GM18858 (cell line): ENCODE measurements at regions not wholly inside any gene's neighbourhood (a gene's known extent, or its start where the extent isn't known, plus 50 kb on each side); places are given as distances from the start of the nearest gene placed in this dataset.

Experiments
- ATAC-seq: cut with Tn5 transposase; IDR thresholded peaks from one replicate; pipeline ENCODE4 v1.9.1; 2021; ENCODE audit not compliant: unreplicated experiment

GRCh38 chr2:14220101-14220500, 412.4 kb upstream of the LRATD1 start:
- no peak for ATAC-seq

GRCh38 chr2:14221466-14221865, 411.1 kb upstream of the LRATD1 start:
- ATAC-seq, result no peak

DNA sequence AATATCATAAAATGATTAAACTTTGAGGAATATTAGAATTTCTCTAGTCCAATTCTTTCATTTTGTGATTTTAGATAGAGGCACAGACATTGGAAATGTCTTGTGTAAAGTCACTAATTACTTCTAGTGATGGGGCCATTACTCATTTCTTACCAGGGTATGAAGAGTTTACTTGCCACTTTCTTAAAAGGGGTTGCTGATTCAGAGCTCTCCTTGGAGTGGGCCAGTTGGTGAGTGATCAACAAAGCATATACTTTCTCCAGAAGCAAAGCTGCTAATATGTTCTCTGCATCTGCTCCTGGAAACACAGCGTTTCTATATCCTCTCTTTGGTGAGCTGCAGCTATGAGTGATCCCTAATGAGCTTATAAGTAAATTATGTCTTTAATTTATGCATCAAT, 408.9 kb upstream of the LRATD1 start:
- no peak for ATAC-seq

DNA sequence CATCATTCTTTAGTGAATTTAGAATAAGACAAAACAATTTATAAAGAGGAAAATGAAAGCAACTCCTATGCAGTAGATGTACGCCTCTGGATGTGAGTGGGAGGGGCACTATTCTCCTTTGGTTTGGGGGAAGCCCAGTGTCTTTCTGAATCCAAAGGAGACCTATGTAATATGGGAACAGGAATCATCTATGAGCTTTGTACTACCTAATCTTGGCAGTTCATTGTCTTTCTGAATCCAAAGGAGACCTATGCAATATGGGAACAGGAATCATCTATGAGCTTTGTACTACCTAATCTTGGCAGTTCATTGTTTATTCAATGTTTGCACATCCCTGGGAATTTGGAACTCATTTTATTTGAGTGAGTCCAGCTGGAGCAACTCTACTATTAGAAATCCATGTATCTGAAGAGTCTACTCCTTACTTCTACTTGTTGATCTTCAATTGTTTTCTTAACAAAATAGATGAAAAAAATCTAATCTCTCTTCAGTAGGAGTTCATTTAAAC, 401.1 kb upstream of the LRATD1 start:
- no peak for ATAC-seq

- no peak for ATAC-seq
These were observed 400.3 kb upstream of the LRATD1 start for GRCh38 chr2:14232217-14232616.

DNA sequence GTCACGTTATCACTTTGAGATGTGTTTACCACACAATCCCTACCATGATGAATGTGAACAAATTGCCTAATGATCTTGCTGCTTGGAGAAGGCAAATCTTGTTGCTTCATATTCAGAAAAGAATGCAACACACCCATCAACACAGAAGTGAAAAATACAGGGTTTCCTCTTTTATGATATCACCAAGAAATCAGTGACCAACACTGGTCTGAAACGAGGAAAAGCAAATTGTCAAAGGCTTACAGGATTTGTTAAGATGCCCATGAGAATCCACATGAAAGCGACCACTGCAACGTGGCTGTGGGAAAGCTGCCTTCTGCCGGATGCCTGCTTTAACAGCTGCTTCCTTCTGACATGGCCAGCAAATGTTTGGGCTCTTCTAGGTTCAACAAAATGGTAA, 397.6 kb upstream of the LRATD1 start:
- no peak for ATAC-seq

DNA sequence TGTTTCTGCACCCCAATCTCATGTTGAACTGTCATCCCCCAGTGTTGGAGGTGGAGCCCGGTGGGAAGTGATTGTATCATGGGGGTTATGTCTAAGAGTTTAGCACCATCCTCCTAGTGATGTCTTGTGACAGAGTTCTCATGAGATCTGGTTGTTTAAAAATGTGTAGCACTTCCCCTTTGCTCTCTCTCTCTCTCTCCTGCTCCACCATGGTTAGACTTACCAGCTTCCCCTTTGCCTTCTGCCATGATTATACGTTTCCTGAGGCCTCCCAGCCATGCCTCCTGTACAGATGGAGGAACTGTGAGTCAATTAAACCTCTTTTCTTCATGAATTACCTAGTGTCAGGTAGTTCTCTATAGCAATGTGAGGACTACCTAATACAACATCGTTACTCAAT, 396.9 kb upstream of the LRATD1 start:
- ATAC-seq, result no peak

DNA sequence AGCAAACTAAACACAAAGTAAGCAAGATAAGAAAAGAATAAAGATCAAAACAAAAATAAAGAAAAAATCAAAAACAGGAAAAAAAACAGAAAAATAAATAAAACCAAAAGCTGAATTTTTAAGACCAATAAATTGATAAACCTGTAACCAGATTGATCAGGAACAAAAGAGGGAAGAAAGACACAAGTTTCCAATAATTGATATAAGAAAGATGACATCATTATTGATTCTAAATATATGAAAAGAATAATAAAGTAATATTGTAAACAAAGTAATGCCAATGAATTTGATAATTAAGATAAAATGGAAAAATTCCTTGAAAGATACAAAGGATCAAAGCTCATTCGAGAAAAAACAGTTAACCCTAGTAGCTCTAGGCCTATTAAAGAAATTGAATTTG, 394.6 kb upstream of the LRATD1 start:
- ATAC-seq, result no peak

GRCh38 chr2:14239605-14240004, 392.9 kb upstream of the LRATD1 start:
- ATAC-seq, result no peak

DNA sequence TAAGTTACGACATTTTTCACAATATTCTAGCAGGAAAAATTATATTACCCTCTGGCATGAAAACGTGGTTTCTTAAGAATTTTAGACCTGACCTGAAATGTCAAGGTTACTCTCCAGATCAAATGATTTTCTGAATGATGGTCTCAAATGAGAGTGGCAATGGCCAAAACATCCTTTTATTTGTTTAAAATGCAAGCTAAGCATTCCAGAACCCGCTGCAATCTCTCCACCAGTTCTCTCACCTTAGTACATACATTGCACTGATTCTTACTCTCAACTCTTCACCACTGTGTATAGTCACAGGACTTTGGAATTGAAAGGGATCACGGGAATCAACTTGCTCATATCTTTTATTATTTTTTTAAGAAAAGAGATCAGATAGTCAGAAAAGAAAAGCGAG, 391.6 kb upstream of the LRATD1 start:
- no peak for ATAC-seq

GRCh38 chr2:14245901-14246300, 386.6 kb upstream of the LRATD1 start:
- ATAC-seq, result no peak

- ATAC-seq, result no peak
These were observed 377.2 kb upstream of the LRATD1 start for GRCh38 chr2:14255135-14255820.

DNA sequence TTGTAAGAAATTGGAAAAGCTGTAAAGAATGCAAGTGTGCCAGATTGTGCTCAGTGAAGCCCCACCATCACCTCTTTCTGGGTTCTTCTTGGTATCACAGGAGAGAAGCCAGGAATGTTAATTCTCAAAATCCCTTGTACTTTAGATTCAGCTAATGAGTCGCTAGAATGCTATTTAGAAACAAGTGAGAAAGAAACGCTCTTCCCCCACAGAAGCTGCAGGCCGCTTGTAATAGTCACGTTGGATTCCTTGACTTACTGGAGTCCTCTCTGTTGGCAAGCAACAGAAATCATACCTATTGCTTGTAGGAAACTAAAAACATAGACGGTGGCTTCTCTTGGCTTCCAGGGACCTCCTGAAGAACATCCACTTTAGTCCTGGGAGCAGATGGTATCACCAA, 375.6 kb upstream of the LRATD1 start:
- no peak for ATAC-seq

DNA sequence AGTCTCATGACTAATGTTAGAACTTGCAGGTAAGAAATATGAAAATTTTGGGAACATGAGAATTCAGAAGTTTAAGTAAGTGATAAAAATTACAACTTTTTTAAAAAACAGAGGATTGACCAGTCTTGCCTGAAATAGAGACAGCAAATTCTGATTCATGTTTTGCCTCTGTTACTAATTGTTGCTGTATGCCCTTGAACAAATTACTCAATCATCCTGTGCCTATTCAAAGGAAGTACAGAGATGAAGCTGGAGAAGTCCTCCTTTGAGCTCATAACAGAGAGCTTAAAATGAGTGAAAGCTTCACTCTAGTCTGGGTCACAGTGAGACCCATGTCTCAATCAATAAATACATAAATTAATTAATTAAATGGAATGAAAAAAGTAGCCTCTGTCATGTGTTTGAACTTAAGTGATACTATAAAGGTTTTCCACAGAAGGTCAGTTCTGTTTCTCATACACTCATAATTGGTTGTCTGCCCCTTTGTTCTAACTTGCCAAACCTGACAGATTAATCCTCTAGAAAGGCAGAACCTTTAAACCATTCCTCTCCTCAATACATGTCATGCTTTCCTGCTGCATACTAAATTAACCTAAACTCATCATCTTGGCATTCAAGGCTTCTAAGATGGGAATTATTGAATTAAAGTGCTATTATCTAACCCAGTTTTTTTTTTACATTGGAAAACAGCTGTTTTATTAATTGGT, 374.6 kb upstream of the LRATD1 start:
- no peak for ATAC-seq

DNA sequence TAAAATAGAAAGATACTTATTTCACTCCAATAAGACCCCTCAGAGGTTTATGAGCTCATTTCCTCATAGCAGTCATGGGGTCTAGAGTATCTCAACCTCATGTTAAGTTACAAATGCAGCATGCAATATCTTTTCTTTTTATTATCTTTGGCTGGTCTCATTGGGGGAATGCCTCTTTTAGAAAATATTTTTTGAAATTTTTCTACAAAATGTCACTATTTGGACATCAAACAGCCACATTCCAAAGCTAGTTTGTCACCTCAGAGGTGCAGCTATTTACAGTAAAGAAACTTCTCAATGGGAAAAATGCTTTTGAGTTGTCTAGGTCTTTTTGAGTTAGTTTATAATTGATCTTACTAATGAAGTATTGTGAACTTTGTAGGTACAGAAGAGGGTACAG, 370.7 kb upstream of the LRATD1 start:
- no peak for ATAC-seq

DNA sequence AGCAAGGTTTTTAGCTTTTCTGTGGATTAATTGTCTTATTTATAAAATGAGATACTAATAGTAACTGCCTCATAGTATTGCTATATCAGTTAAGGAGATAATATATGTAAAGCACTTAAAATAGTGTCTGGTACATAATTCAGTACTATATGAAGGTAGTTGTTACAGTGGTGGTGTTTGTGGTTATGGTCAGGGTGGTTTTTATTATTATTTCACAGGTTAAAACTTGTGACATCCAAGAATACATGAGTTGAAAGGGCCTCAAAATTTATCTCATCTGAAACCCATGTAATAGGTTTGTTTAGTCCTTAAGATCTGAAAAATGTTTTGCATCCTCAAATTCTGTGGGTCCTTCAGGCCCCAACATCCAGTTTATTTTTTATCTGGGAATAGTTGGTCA, 369.5 kb upstream of the LRATD1 start:
- no peak for ATAC-seq

DNA sequence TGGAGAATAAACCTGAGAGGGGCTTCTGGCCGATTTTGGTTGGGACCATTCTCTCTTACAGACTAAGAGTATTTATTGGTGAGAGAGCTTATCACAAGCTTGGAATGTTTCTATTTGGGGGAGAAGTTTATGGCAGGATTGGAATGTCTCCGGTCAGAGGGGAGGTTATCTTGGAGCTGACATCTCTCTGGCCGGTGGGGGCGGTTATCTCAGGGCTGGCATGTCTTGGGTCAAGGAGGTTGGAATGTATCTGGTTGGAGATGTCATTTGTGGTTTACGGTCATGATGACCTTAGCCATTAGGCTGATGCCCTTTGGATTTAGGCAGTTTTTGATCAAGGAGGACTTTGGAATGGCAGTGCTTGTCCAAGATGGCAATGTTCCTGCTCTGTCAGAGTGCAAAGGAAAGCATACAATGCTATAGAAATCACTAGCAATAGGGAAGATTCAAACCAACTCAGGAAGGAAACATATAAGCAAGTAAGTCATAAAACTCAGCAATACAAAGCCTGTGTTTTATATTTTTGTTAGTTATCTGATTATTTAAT, 362.4 kb upstream of the LRATD1 start:
- no peak for ATAC-seq

DNA sequence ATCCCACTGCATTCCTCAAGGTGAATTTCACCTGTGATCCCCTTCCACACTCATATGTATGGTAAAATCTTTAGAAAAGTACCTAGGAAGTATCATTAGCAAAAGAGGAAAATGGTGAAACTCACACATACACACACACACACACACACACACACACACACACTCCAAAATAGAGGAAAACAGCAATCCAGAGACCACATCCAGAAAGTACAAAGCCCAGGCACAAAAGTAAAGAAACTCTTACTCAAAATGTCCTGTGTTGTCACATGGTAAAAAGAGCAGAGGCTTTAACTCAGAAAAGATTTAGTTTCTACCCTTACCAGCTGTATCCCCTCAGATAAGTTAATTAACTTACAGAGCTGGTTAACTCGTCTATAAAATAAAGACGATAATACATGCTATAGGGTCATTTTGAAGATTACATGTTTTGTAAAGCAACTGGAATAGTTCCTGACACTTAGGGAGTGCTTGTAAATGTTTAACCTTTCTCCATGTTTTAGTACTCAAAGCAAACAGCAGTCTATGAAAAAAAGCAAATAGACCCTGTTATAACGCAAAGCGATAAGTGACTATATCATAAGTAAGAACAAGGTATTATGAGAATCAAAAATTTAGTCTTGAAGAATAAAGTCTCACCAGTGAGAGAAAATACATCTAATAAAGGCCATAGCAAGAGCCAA, 360.0 kb upstream of the LRATD1 start:
- no peak for ATAC-seq

- ATAC-seq, result no peak
These were observed 358.9 kb upstream of the LRATD1 start for GRCh38 chr2:14273650-14274049.

DNA sequence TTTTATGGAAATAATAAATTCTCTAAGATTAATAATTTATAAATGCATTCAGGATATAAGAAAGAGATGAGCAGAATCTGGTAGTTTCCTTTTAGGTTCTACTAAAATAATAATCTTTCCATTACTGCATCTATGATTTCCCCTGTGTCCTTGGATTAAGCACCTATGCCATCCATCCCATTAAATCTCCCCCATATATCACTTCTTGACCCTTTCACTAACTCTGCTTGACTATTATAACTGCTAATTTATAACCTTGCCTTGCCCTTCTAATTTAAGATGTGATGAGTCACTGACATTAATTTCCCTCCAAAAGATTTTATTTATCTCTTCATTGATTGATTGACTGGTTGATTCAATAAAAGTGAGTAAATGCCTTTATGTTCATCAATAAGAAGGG, 348.3 kb upstream of the LRATD1 start:
- ATAC-seq, result no peak

- ATAC-seq, result no peak
These were observed 346.7 kb upstream of the LRATD1 start for GRCh38 chr2:14285812-14286211.

DNA sequence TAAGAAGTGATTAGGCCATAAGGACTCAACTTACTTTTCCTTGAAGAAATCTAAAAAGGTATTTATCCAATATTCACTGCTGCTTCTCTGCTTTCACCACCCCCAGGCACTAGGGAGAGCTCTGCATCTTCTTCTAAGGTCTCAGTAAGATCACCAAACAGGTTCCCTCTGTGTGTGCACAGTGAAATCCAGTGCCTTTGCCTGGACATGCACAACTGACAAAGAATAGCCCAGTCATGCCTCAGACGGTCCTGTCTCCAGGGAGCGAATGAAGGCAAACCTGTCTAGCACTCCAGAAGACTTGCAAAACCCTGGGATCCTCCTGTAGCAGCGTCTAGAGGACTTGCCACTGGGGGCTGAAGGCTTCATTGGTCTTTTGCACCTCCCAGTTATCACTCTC, 344.5 kb upstream of the LRATD1 start:
- no peak for ATAC-seq
